HG03159 (cell line): ENCODE measurements at regions not wholly inside any gene's neighbourhood (a gene's known extent, or its start where the extent isn't known, plus 50 kb on each side); places are given as distances from the start of the nearest gene placed in this dataset.
"Not testable (repeated sequence)": the region's sequence is repeated elsewhere in the genome, so short reads cannot be mapped to it uniquely, and the experiment has no call there.

Experiments
- ATAC-seq: cut with Tn5 transposase; IDR thresholded peaks from one replicate; pipeline ENCODE4 v1.9.1; 2021; ENCODE audit warnings: mild to moderate bottlenecking, moderate library complexity; ENCODE audit not compliant: unreplicated experiment

DNA sequence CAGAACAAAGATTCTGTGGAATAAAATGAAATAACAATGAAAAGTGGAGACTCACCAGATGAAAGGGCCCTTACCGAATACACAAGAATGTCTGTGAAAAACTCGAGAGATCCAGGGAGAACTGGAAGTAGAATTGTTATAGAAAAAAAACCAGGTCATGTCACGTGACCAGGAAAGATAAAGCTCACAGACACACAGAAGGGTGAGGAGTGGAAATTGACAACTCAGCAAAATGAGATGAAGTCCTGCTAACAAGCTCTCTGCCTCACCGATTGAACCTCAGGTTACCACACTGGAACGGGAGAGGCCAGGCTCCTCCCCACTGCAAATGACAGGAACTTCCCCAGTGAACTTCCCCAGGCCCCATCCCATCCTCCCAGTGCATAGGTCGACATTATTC, 1618.0 kb upstream of the PCDH10 start:
- no peak for ATAC-seq

DNA sequence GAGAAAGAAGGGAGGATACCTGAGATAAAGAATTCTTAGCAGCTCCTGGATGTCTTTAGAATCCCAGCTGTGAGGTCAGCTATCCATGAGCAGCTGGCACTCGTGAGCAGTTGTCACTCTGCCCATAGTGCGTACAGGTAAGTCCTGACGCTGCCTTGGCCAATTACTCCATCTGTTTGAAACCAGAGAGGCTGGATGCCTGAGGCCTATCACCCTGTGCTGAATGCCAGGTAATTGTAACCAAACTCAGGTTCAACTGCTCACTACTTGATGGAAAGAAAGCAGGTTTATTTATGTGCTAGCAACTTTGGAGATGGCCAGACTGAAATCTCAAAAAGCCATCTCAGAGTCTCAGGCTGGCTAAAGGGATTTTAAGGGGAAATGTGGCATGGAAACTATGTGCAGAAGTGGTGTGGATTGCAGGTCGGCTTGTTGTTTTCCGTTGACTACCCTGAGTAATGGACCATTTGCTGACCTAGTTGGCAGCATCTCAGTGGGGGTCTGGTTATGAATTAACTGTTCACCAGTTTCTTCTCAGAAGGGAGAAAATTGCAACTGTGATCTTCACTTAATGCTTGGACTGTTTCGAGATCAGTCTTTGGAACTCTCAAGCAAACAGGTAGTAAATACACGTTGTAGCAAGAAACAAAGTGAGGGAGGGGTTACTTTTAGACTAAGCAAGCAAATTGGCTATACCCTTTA, 1614.0 kb upstream of the PCDH10 start:
- no peak for ATAC-seq

DNA sequence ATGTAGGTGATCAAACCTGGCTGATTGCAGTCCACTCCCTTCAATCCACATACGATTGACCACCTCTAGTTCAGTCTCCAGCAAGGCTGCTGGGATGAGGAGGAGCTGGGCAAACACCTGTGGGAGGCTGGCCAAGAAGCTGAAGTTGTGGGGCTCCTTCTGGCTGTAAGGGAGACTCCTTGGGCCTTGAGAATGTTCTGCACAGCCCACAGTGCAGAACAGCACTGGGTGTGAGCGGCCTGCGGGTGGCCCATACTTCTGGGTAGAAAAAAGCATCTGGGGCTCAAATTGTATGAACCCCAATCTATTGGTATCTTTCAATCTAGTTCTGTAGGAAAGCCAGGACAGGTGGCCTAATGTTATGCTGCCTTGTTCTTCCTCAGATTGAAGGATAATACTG, 1608.8 kb upstream of the PCDH10 start:
- ATAC-seq: no peak

GRCh38 chr4:131547506-131547981, 1601.5 kb upstream of the PCDH10 start:
- peak; percentile 86 for ATAC-seq

DNA sequence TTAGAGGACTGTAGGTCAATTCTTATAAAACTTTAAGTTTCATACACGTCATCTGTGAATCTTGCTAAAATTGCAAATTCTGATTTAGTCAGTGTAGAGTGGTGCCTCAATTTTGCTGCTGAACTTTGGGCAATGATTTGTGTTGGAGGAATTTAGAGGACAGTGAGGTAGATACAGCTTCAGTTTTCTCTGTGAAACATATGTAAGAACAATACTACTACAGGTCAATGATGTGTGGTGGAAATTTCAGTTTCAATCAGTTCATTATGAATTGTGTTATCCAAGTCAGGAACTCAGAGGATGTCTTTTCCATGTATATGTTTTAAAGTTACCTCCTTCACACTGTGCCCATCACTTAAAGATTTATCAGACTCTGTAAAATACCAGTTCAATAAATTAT, 1597.8 kb upstream of the PCDH10 start:
- ATAC-seq: no peak

GRCh38 chr4:131566026-131566425, 1583.1 kb upstream of the PCDH10 start:
- no peak for ATAC-seq

DNA sequence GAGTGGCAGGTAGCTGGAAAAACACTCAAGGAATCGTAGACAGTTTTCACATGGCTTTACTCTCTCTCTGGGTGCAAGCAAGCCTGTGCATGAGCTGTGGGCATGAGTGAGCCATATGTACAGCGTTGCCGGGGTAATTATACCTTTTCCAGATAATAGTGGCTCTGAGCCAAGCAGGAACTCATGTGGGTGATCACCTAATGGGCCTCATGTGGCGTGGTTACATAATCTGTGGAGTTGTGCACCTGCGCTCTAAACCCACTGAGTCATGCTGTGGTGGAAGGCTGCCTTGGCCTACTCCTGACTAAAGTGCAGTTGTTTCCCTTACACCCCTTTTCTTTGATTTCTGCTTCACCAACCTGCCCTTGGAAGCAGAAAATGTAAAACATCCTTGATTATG, 1564.5 kb upstream of the PCDH10 start:
- no peak for ATAC-seq

GRCh38 chr4:131595140-131595539, 1554.0 kb upstream of the PCDH10 start:
- ATAC-seq: no peak

DNA sequence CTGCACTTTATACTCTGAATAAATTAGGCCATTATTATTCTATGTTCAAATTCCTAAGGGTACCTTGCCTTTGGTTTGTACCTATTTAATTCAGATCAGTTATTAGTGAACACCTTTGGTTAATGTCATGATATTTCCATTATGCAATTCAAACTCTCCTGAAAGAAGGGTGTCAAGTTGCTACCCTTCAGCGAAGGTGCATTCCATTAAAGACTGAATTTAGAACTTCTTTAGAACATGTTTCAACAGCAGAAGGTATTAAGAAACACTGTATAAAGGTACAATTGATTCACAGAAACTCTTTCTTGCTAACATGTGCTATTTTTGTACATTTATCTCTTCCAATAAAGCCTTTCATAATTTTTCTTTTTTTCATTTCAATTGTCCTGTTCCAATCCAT, 1545.4 kb upstream of the PCDH10 start:
- ATAC-seq: no peak

DNA sequence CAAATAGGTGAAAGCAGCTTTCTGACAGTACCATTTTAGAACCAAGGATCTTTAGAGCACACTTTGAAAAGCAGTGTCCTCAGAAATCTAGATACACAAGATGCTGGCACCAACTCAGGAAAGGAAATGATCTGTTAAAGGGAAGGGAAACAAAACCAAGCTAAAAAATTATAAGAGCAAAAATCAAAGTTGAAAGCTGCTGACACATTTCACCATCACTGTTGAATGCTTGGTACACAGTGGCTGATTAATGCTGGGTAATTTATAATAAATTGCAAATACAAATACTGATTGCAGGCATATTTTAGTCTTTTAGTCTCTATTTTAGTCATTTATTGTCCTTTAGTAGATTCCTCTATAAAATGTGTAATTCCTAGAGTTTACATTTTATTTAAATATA, 1540.1 kb upstream of the PCDH10 start:
- no peak for ATAC-seq

GRCh38 chr4:131610517-131610916, 1538.6 kb upstream of the PCDH10 start:
- ATAC-seq: not testable (repeated sequence)

DNA sequence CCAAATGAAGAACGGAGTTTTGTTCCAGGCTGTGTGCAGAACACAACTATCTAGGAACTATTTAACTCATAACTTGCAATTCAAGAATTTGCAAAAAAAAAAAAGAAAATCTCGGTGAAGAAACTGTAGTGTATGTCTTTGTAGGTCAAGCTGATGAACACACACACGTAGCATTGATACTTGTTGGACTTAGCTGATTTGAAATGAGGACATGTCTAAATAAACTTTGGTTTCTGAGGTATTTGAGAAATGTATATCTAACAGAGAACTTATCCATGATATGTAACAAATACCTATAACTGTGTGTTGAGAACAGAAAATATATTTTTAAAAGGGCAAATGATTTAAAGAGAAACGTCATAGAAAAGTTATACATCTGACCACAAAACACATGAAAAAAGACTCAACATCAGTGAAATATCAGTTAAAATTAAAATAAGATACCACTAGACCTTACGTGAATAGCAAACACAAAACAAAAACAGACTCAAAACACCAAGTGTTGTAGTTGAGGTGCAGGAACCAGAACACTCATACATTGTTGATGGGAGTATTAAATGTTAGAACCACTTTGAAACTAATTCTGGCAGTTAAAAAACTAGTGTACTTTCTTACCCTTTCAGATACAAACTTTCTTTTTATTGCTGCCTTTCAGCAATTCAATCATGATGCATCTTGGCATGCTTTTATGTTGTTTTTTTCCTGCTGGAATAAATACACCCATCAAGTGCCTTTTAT, 1535.8 kb upstream of the PCDH10 start:
- ATAC-seq: peak; percentile 44

- ATAC-seq: peak; percentile 98
These were observed 1535.3 kb upstream of the PCDH10 start for GRCh38 chr4:131613824-131614216.

DNA sequence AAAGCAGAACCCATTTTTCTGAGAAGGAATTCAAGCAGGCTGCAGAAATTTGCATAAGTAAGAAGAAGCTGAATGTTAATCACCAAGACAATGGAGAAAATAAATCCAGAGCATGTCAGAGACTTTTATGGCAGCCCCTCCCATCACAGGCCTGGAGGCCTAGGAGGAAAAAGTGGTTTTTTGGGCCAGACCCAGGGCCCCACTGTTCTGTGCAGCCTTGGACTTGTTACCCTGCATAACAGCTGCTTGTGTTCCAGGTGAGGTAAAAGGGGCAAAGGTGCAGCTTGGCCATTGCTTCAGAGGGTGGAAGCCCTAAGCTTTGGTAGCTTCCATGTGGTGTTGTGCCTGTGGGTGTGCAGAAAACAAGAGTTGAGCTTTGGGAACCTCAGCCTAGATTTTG, 1516.2 kb upstream of the PCDH10 start:
- ATAC-seq: no peak

GRCh38 chr4:131635191-131635590, 1513.9 kb upstream of the PCDH10 start:
- ATAC-seq: no peak

GRCh38 chr4:131638781-131639180, 1510.3 kb upstream of the PCDH10 start:
- no peak for ATAC-seq

- no peak for ATAC-seq
These were observed 1504.5 kb upstream of the PCDH10 start for GRCh38 chr4:131644619-131645018.

DNA sequence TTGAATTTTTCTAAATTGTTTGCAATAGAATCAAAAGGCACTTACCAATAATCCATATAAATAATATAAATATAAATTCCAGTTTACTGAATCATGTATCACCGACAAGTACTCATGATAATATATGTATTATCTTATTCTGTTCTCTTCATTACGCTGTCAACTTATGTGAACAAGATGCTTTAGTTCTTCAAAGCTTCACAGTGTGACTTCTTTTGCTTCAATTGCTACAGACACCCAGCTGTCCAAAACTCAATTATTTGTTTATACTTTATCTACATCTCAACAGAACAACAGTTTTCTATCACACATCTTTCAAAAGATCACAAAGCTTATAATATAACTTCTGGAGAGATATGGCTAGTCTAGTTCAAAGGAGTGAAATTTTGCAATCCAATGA, 1499.9 kb upstream of the PCDH10 start:
- no peak for ATAC-seq

DNA sequence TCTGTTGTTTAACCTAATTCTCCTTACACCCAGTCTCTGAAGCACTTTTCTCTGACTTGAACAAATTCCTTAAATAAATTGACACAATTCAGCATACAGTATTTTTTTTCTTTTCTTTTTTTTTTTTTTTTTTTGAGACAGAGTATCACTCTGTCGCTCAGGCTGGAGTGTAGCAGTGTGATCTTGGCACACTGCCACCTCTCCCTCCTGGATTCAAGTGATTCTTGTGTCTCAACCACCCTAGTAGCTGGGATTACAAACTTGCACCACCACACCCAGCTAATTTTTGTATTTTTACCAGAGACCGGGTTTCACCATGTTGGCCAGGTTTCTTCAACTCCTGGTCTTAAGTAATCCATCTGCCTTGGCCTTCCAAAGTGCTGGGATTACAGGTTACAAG, 1498.1 kb upstream of the PCDH10 start:
- no peak for ATAC-seq

DNA sequence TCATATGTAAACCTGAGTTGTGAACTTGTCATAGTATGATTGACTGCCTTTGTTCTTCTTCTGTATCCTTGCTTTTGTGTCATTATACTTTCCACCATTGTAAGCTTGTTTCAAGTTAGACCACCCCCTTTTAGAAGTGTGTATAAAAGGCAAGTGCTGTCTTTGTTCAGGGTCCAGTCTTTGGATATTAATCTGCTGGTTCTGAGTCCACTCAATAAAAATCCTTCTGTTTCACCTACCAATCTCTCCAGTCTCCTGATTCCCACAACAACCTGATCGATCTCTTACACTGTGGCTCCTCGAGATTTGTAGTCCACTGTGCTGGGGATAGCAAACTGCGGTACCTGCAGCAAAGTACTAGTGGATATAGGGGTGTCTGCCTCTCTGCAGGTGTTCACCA, 1465.8 kb upstream of the PCDH10 start:
- not testable (repeated sequence) for ATAC-seq

DNA sequence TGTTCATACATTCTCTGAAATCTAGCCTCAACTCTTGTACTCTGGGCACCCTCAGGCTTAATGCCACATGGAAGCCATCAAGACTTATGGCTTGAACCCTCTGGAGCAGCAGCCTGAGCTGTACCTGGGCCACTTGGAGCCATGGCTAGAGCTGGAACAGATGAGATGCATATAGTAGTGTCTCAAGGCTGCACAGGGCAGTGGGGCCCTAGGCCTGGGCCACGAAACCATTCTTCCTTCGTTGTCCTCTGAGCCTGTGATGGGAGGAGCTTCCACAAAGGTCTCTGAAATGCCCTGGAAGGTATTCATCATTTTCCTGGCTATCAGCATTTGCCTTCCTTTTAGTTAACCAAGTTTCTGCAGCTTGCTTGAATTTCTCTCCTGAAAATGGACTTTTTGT, 1427.2 kb upstream of the PCDH10 start:
- ATAC-seq: no peak

DNA sequence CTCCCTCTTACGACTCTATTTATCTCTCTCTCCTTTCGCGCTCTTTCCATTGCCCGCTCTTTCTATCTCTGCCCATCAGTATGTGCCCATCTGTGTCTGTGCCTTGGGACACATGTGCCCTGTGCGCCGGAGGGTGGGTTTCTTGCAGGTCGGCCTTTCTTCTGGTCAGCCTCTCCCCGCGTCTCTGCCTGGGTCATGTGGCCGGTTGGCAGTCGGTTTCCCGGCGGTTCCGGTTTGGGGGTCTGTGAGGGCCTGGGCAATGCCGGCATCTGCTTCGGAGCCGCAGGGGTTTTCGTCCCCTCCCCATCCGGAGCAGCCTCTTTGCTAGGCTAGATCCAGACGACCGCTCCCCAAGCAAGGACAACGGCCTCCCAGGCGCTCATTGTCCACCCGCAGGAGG, 1426.0 kb upstream of the PCDH10 start:
- ATAC-seq: not testable (repeated sequence)
